ENCODE measurements at regions not wholly inside any gene's neighbourhood (a gene's known extent, or its start where the extent isn't known, plus 50 kb on each side); places are given as distances from the start of the nearest gene placed in this dataset.

- Histone ChIP-seq H3K27ac (ENCODE audit: low read depth, low read length) (no peak overlapping the region), H2AFZ (ENCODE audit: low read depth, low read length) (no peak overlapping the region), H4K20me1 (ENCODE audit: insufficient read depth, low read length) (no peaks in the 10 kb centered on the region), H3K4me3 (ENCODE audit: insufficient read depth, low read depth, low read length) (no peak overlapping the region), H3K36me3 (ENCODE audit: insufficient read depth, low read length) (no peaks in the 10 kb centered on the region), H3K79me2 (ENCODE audit: insufficient read depth, low read length) (no peaks in the 10 kb centered on the region), H3K9me3 (ENCODE audit: insufficient read depth, low read depth, low read length) (no peaks in the 10 kb centered on the region), H3K27me3 (ENCODE audit: insufficient read depth, low read length) (no peaks in the 10 kb centered on the region), H3K4me2 (ENCODE audit: low read length) (no peak overlapping the region), H3K9ac (ENCODE audit: low read length) (no peak overlapping the region), H3K4me1 (ENCODE audit: insufficient read depth, low read length) (no peaks in the 10 kb centered on the region)
- no peak for DNase-seq (ENCODE audit: low read depth)
- Mint-ChIP-seq H3K27me3 (ENCODE audit: low read depth, unreplicated experiment) (no peaks in the 10 kb centered on the region), H3K9me3 (ENCODE audit: unreplicated experiment) (no peaks in the 10 kb centered on the region), H3K27ac (ENCODE audit: unreplicated experiment) (no peak overlapping the region), H3K4me3 (ENCODE audit: unreplicated experiment) (no peak overlapping the region), H3K4me1 (ENCODE audit: low read depth, unreplicated experiment) (peaks cover 1% of the 10 kb centered on the region), H3K36me3 (ENCODE audit: low read depth, unreplicated experiment) (no peaks in the 10 kb centered on the region)
- TF ChIP-seq EZH2 (IDR thresholded peaks at IDR 0.05; ENCODE audit: insufficient read depth, low read length), result no peak
- TF ChIP-seq CTCF (IDR thresholded peaks at IDR 0.05; ENCODE audit: insufficient read depth, low read depth, low read length), result no peak
- no peak for FAIRE-seq
These were observed 352.8 kb upstream of the SEMA6D start for GRCh38 chr15:47364230-47365141.

DNA sequence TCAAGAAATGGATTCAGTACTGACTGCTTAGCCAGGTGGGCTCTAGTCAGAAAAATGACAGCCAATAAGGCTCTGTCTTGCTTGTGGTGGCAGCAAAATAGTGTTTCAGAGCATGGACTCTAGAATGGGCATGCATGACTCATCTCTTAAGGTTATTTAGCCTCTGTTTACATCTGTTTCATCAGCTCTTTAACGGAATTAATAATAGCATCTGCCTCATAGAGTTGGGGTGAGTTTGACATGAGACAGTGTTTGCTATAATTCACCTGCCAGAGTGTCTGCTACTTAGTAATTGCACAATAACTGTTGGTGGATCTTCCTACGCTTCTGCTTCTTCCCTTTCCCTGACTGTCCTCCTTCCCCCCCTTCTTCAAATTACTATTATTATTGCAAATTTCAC lies 350.4 kb upstream of the SEMA6D start:
- no peak for FAIRE-seq
- H3K27me3 Mint-ChIP-seq (ENCODE audit: low read depth, unreplicated experiment), result no peaks in the 10 kb centered on the region
- TF ChIP-seq CTCF (IDR thresholded peaks at IDR 0.05; ENCODE audit: insufficient read depth, low read depth, low read length) (no peak), EZH2 (IDR thresholded peaks at IDR 0.05; ENCODE audit: insufficient read depth, low read length) (no peak)

More for the DNA sequence above, 350.4 kb upstream of the SEMA6D start:
- Histone ChIP-seq H3K27me3 (ENCODE audit: insufficient read depth, low read length) (no peaks in the 10 kb centered on the region), H4K20me1 (ENCODE audit: insufficient read depth, low read length) (no peaks in the 10 kb centered on the region), H3K4me1 (ENCODE audit: insufficient read depth, low read length) (no peaks in the 10 kb centered on the region), H3K9me3 (ENCODE audit: insufficient read depth, low read depth, low read length) (no peaks in the 10 kb centered on the region), H3K4me2 (ENCODE audit: low read length) (no peak overlapping the region), H3K27ac (ENCODE audit: low read depth, low read length) (no peak overlapping the region), H2AFZ (ENCODE audit: low read depth, low read length) (no peak overlapping the region), H3K4me3 (ENCODE audit: insufficient read depth, low read depth, low read length) (no peak overlapping the region), H3K79me2 (ENCODE audit: insufficient read depth, low read length) (no peaks in the 10 kb centered on the region), H3K9ac (ENCODE audit: low read length) (no peak overlapping the region), H3K36me3 (ENCODE audit: insufficient read depth, low read length) (no peaks in the 10 kb centered on the region)
- no peak overlapping the region for H3K27ac Mint-ChIP-seq (ENCODE audit: unreplicated experiment)
- no peak overlapping the region for H3K4me3 Mint-ChIP-seq (ENCODE audit: unreplicated experiment)
- no peaks in the 10 kb centered on the region for H3K9me3 Mint-ChIP-seq (ENCODE audit: unreplicated experiment)
- H3K36me3 Mint-ChIP-seq (ENCODE audit: low read depth, unreplicated experiment), result no peaks in the 10 kb centered on the region
- no peak for DNase-seq (ENCODE audit: low read depth)
- peaks cover 1% of the 10 kb centered on the region for H3K4me1 Mint-ChIP-seq (ENCODE audit: low read depth, unreplicated experiment)

Measured in astrocyte (in vitro differentiated cells and primary cell).